HL-60 (cell line): ENCODE measurements at regions not wholly inside any gene's neighbourhood (a gene's known extent, or its start where the extent isn't known, plus 50 kb on each side); places are given as distances from the start of the nearest gene placed in this dataset.

Experiments
- CTCF ChIP-seq: IDR thresholded peaks from one replicate; pipeline ENCODE4 v1.5.1; 2011; ENCODE audit warnings: low read length, control low read depth, inconsistent platforms; ENCODE audit not compliant: insufficient read depth
- GABPA ChIP-seq: IDR thresholded peaks from 2 replicates; pipeline ENCODE4 v1.6.1; 2012; ENCODE audit warnings: low read depth
- POLR2AphosphoS5 ChIP-seq: IDR thresholded peaks from 2 replicates; pipeline ENCODE4 v1.6.1; 2012; ENCODE audit warnings: low read depth
- REST ChIP-seq: IDR thresholded peaks from 2 replicates; pipeline ENCODE4 v1.6.1; 2012; ENCODE audit warnings: low read depth; ENCODE audit not compliant: insufficient replicate concordance

GRCh38 chr14:75366963-75367362 lies 60.9 kb upstream of the JDP2 start:
- no peak for TF ChIP-seq CTCF
- TF ChIP-seq POLR2AphosphoS5: no peak
- no peak for TF ChIP-seq REST
- TF ChIP-seq GABPA: no peak
